ENCODE measurements at regions not wholly inside any gene's neighbourhood (a gene's known extent, or its start where the extent isn't known, plus 50 kb on each side); places are given as distances from the start of the nearest gene placed in this dataset.

- no peaks in the 10 kb centered on the region for H3K9me3 ChIP-seq
- DNase-seq = no peak
- intact Hi-C loops (cut with DNase I) = no loop called here
Measured at GRCh38 chr3:115563984-115564383, 59.3 kb upstream of the GAP43 start.

GRCh38 chr3:115571413-115571812, 51.9 kb upstream of the GAP43 start:
- no peak for ATAC-seq
- Histone ChIP-seq H3K9me3 (no peaks in the 10 kb centered on the region), H3K27me3 (ENCODE audit: low read depth) (no peaks in the 10 kb centered on the region), H3K4me3 (no peak overlapping the region), H3K27ac (no peak overlapping the region), H3K36me3 (no peaks in the 10 kb centered on the region), H3K4me1 (no peaks in the 10 kb centered on the region)
- DNase-seq = no peak
- intact Hi-C loops (cut with DNase I) = no loop called here
- TF ChIP-seq CTCF (IDR thresholded peaks at IDR 0.05) = no peak

More at GRCh38 chr3:115563984-115564383, 59.3 kb upstream of the GAP43 start:
- Histone ChIP-seq H3K36me3 (no peaks in the 10 kb centered on the region), H3K4me1 (no peaks in the 10 kb centered on the region), H3K4me3 (no peak overlapping the region), H3K27ac (no peak overlapping the region), H3K27me3 (ENCODE audit: low read depth) (no peaks in the 10 kb centered on the region)
- no peak for TF ChIP-seq CTCF (IDR thresholded peaks at IDR 0.05)
- no peak for ATAC-seq

Measured in lower lobe of right lung (tissue), 2 donors.